ENCODE measurements at regions not wholly inside any gene's neighbourhood (a gene's known extent, or its start where the extent isn't known, plus 50 kb on each side); places are given as distances from the start of the nearest gene placed in this dataset.

DNA sequence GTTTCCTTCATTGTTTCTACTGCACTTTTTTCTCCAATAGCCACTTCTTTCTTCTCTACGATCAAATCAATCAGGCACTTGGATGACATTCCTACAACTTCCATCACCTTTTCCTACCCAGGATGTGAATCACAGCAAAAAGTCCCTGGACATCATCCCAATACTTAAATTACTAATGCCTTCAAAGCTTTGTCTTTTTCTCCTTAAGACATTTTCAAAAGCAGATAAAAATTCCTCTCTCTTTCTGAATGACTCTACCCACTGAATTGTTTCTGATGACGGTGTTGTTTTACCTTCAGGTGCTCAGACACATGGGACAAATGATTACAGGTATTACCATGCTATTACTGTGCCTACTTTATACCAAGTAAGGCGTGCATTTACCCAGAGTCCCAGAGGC lies 500.9 kb downstream of the FBXO15 start:
- H3F3A ChIP-seq (replicated peaks; ENCODE audit: low read depth): no peaks in the 10 kb centered on the region
- H3K4me1 Mint-ChIP-seq: no peaks in the 10 kb centered on the region
- H3K27me3 Mint-ChIP-seq (ENCODE audit: insufficient read depth, low read depth, poor library complexity): no peaks in the 10 kb centered on the region
- no peaks in the 10 kb centered on the region for H4K20me1 ChIP-seq (replicated peaks; ENCODE audit: insufficient read depth)
- no peaks in the 10 kb centered on the region for H3K36me3 Mint-ChIP-seq (ENCODE audit: low read depth)
- no peaks in the 10 kb centered on the region for H3K4me1 ChIP-seq (ENCODE audit: insufficient read depth)
- no peaks in the 10 kb centered on the region for H3K36me3 ChIP-seq (ENCODE audit: insufficient read depth)
- no peaks in the 10 kb centered on the region for H3K9me3 Mint-ChIP-seq
- no peak for TF ChIP-seq ZNF114 (CRISPR knock-in tag; IDR thresholded peaks at IDR 0.05)
- TF ChIP-seq JUNB (IDR thresholded peaks at IDR 0.05; ENCODE audit: unreplicated experiment): no peak
- TF ChIP-seq EZH2 (IDR thresholded peaks at IDR 0.05; ENCODE audit: low read depth, unreplicated experiment): no peak
- TF ChIP-seq, protein P1, sequence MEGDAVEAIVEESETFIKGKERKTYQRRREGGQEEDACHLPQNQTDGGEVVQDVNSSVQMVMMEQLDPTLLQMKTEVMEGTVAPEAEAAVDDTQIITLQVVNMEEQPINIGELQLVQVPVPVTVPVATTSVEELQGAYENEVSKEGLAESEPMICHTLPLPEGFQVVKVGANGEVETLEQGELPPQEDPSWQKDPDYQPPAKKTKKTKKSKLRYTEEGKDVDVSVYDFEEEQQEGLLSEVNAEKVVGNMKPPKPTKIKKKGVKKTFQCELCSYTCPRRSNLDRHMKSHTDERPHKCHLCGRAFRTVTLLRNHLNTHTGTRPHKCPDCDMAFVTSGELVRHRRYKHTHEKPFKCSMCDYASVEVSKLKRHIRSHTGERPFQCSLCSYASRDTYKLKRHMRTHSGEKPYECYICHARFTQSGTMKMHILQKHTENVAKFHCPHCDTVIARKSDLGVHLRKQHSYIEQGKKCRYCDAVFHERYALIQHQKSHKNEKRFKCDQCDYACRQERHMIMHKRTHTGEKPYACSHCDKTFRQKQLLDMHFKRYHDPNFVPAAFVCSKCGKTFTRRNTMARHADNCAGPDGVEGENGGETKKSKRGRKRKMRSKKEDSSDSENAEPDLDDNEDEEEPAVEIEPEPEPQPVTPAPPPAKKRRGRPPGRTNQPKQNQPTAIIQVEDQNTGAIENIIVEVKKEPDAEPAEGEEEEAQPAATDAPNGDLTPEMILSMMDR (conservative IDR thresholded peaks at IDR 0.05; ENCODE audit: low read depth in 2 of 2): no peak
- TF ChIP-seq, protein P2, sequence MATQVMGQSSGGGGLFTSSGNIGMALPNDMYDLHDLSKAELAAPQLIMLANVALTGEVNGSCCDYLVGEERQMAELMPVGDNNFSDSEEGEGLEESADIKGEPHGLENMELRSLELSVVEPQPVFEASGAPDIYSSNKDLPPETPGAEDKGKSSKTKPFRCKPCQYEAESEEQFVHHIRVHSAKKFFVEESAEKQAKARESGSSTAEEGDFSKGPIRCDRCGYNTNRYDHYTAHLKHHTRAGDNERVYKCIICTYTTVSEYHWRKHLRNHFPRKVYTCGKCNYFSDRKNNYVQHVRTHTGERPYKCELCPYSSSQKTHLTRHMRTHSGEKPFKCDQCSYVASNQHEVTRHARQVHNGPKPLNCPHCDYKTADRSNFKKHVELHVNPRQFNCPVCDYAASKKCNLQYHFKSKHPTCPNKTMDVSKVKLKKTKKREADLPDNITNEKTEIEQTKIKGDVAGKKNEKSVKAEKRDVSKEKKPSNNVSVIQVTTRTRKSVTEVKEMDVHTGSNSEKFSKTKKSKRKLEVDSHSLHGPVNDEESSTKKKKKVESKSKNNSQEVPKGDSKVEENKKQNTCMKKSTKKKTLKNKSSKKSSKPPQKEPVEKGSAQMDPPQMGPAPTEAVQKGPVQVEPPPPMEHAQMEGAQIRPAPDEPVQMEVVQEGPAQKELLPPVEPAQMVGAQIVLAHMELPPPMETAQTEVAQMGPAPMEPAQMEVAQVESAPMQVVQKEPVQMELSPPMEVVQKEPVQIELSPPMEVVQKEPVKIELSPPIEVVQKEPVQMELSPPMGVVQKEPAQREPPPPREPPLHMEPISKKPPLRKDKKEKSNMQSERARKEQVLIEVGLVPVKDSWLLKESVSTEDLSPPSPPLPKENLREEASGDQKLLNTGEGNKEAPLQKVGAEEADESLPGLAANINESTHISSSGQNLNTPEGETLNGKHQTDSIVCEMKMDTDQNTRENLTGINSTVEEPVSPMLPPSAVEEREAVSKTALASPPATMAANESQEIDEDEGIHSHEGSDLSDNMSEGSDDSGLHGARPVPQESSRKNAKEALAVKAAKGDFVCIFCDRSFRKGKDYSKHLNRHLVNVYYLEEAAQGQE (IDR thresholded peaks at IDR 0.05; ENCODE audit: unreplicated experiment): no peak
- TF ChIP-seq ZNF331 (CRISPR knock-in tag; IDR thresholded peaks at IDR 0.05; ENCODE audit: low read depth): no peak
- no peak for TF ChIP-seq EZH2phosphoT487 (IDR thresholded peaks at IDR 0.05; ENCODE audit: unreplicated experiment)
- TF ChIP-seq, protein P3, sequence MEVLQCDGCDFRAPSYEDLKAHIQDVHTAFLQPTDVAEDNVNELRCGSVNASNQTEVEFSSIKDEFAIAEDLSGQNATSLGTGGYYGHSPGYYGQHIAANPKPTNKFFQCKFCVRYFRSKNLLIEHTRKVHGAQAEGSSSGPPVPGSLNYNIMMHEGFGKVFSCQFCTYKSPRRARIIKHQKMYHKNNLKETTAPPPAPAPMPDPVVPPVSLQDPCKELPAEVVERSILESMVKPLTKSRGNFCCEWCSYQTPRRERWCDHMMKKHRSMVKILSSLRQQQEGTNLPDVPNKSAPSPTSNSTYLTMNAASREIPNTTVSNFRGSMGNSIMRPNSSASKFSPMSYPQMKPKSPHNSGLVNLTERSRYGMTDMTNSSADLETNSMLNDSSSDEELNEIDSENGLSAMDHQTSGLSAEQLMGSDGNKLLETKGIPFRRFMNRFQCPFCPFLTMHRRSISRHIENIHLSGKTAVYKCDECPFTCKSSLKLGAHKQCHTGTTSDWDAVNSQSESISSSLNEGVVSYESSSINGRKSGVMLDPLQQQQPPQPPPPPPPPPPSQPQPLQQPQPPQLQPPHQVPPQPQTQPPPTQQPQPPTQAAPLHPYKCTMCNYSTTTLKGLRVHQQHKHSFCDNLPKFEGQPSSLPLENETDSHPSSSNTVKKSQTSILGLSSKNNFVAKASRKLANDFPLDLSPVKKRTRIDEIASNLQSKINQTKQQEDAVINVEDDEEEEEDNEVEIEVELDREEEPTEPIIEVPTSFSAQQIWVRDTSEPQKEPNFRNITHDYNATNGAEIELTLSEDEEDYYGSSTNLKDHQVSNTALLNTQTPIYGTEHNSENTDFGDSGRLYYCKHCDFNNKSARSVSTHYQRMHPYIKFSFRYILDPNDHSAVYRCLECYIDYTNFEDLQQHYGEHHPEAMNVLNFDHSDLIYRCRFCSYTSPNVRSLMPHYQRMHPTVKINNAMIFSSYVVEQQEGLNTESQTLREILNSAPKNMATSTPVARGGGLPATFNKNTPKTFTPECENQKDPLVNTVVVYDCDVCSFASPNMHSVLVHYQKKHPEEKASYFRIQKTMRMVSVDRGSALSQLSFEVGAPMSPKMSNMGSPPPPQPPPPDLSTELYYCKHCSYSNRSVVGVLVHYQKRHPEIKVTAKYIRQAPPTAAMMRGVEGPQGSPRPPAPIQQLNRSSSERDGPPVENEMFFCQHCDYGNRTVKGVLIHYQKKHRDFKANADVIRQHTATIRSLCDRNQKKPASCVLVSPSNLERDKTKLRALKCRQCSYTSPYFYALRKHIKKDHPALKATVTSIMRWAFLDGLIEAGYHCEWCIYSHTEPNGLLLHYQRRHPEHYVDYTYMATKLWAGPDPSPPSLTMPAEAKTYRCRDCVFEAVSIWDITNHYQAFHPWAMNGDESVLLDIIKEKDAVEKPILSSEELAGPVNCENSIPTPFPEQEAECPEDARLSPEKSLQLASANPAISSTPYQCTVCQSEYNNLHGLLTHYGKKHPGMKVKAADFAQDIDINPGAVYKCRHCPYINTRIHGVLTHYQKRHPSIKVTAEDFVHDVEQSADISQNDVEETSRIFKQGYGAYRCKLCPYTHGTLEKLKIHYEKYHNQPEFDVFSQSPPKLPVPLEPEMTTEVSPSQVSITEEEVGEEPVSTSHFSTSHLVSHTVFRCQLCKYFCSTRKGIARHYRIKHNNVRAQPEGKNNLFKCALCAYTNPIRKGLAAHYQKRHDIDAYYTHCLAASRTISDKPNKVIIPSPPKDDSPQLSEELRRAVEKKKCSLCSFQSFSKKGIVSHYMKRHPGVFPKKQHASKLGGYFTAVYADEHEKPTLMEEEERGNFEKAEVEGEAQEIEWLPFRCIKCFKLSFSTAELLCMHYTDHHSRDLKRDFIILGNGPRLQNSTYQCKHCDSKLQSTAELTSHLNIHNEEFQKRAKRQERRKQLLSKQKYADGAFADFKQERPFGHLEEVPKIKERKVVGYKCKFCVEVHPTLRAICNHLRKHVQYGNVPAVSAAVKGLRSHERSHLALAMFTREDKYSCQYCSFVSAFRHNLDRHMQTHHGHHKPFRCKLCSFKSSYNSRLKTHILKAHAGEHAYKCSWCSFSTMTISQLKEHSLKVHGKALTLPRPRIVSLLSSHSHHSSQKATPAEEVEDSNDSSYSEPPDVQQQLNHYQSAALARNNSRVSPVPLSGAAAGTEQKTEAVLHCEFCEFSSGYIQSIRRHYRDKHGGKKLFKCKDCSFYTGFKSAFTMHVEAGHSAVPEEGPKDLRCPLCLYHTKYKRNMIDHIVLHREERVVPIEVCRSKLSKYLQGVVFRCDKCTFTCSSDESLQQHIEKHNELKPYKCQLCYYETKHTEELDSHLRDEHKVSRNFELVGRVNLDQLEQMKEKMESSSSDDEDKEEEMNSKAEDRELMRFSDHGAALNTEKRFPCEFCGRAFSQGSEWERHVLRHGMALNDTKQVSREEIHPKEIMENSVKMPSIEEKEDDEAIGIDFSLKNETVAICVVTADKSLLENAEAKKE (CRISPR knock-in tag; IDR thresholded peaks at IDR 0.05): no peak
- TF ChIP-seq, protein P4, sequence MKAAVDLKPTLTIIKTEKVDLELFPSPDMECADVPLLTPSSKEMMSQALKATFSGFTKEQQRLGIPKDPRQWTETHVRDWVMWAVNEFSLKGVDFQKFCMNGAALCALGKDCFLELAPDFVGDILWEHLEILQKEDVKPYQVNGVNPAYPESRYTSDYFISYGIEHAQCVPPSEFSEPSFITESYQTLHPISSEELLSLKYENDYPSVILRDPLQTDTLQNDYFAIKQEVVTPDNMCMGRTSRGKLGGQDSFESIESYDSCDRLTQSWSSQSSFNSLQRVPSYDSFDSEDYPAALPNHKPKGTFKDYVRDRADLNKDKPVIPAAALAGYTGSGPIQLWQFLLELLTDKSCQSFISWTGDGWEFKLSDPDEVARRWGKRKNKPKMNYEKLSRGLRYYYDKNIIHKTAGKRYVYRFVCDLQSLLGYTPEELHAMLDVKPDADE (IDR thresholded peaks at IDR 0.05): no peak
- no peak for TF ChIP-seq CREB1 (CRISPR knock-in tag; IDR thresholded peaks at IDR 0.05; ENCODE audit: low read depth)
- no peak for TF ChIP-seq NANOG (IDR thresholded peaks at IDR 0.05; ENCODE audit: borderline replicate concordance)
- no peak for TF ChIP-seq STAT1 (IDR thresholded peaks at IDR 0.05; ENCODE audit: unreplicated experiment)
- TF ChIP-seq POLR2AphosphoS5 (IDR thresholded peaks at IDR 0.05; ENCODE audit: low read depth): no peak
- no peak overlapping the region for H3K27ac Mint-ChIP-seq
- H2AFZ ChIP-seq: no peak overlapping the region
- DNase-seq (ENCODE audit: low spot score) (no peak), ATAC-seq (no peak)
- peaks cover 3% of the 10 kb centered on the region; the same call in 1 of the 2 replicates for H3K9me2 ChIP-seq (ENCODE audit: insufficient read depth)
- no peaks in the 10 kb centered on the region for H3K79me2 ChIP-seq (replicated peaks; ENCODE audit: insufficient read depth)
- H3K27me3 ChIP-seq (ENCODE audit: insufficient read depth): no peaks in the 10 kb centered on the region
- no peak overlapping the region for H3K4me3 Mint-ChIP-seq
- H3K4me3 ChIP-seq: no peak overlapping the region
- H3K27ac ChIP-seq (ENCODE audit: low read depth): no peak overlapping the region
- H3K4me2 ChIP-seq: no peak overlapping the region

All from GM23338 (cell line).